DND-41 (cell line): ENCODE measurements at regions not wholly inside any gene's neighbourhood (a gene's known extent, or its start where the extent isn't known, plus 50 kb on each side); places are given as distances from the start of the nearest gene placed in this dataset.

Experiments
- CTCF ChIP-seq: IDR thresholded peaks from 2 replicates; pipeline ENCODE4 v1.5.1; 2012; ENCODE audit warnings: borderline replicate concordance, low read length, moderate library complexity, mild to moderate bottlenecking; ENCODE audit not compliant: poor library complexity, severe bottlenecking; ENCODE audit errors: extremely low read depth
- EZH2 ChIP-seq: IDR thresholded peaks from 3 replicates; pipeline ENCODE4 v1.6.1; 2012; ENCODE audit warnings: borderline replicate concordance, low read depth, mild to moderate bottlenecking, moderate library complexity, low read length, inconsistent platforms; ENCODE audit not compliant: severe bottlenecking

DNA sequence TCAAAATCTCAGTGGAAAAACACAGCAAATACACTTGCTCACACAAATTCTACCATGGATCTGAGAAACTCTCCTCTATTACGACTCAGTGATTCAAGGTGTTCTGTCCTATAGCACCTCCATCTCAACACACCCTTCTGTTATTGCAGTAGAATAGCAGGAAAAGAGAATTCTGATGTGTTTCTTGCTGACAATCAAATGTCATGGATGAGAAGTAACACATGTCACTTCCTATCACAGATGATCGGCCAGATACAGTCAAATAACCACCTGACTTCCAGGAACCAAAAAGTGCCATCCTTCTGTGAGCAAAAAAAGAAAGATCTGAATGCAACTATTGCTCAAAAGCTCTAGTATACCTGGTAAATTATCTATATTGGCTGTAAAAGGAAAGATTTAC, 734.2 kb upstream of the GBE1 start:
- TF ChIP-seq CTCF (no peak), EZH2 (no peak)
